ENCODE measurements at regions not wholly inside any gene's neighbourhood (a gene's known extent, or its start where the extent isn't known, plus 50 kb on each side); places are given as distances from the start of the nearest gene placed in this dataset.

GRCh38 chr7:26515314-26515842 lies 223.7 kb downstream of the SNX10 start:
- H3K4me3 ChIP-seq = no peak overlapping the region
- no peaks in the 10 kb centered on the region for H3K27me3 ChIP-seq
- no peaks in the 10 kb centered on the region for H3K9me3 ChIP-seq
- H3K36me3 ChIP-seq = no peaks in the 10 kb centered on the region
- DNase-seq = peak; percentile 87

- no peaks in the 10 kb centered on the region for H3K9me3 ChIP-seq
- no peak overlapping the region for H3K4me3 ChIP-seq
- peak; percentile 9 for DNase-seq
- no peaks in the 10 kb centered on the region for H3K36me3 ChIP-seq
- no peaks in the 10 kb centered on the region for H3K27me3 ChIP-seq
These were observed 228.8 kb downstream of the SNX10 start for GRCh38 chr7:26520483-26520882.

- no peak for DNase-seq
- no peaks in the 10 kb centered on the region for H3K36me3 ChIP-seq
- H3K9me3 ChIP-seq = no peaks in the 10 kb centered on the region
- H3K27me3 ChIP-seq = no peaks in the 10 kb centered on the region
- H3K4me3 ChIP-seq = no peak overlapping the region
These were observed 231.0 kb downstream of the SNX10 start for GRCh38 chr7:26522633-26523032.

DNA sequence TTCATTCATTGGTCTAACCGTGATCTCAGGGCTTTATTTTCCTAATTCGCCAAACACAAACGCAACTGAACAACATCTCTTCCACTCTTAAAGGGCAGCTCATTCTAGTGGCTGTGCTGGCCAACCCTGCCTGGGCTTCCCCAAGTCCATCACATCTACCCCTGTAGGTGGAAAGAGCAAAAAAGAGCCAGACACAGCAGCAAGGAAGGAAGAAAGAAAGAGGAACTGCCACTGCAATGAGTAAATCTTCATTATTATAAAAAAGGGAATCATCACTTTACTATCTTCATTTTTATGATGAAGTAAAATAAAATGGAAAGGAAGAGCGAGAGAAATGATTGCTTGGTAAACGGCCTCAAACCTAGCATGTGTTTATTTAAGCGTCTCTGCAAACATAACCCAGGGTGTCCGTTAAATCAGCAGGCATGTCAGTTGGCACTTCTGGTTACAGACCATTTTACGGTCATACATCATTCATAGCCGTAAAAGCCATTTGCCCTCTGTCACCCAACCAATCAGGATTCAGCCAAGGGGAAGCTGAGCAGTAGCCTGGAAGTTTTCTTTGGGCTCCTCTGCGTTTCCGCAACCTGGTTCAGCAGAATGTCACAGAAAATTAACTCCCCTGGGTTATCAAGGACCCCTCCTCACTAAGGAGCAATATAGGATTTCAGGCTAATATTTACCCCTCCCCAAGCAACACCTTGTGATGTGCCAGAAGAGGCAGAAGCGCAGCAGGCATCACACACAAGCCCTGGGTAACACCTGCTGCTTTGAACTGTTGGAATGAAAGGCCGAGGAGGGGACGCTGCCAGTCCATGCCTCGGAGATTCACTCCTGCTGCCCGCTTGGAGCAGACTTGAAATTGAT lies 234.0 kb downstream of the SNX10 start:
- Histone ChIP-seq H3K36me3 (no peaks in the 10 kb centered on the region), H3K4me3 (no peak overlapping the region), H3K9me3 (no peaks in the 10 kb centered on the region), H3K27me3 (peaks cover 2% of the 10 kb centered on the region; the same call in 1 of the 2 replicates)
- DNase-seq = no peak

- no peaks in the 10 kb centered on the region for H3K36me3 ChIP-seq
- H3K27me3 ChIP-seq = peaks cover 2% of the 10 kb centered on the region; the same call in 1 of the 2 replicates
- no peak overlapping the region for H3K4me3 ChIP-seq
- DNase-seq = no peak
- no peaks in the 10 kb centered on the region for H3K9me3 ChIP-seq
These were observed 234.6 kb downstream of the SNX10 start for GRCh38 chr7:26526265-26526587.

- H3K36me3 ChIP-seq = no peaks in the 10 kb centered on the region
- no peaks in the 10 kb centered on the region for H3K9me3 ChIP-seq
- no peak for DNase-seq
- no peak overlapping the region for H3K4me3 ChIP-seq
- peaks cover 8% of the 10 kb centered on the region; the same call in 1 of the 2 replicates for H3K27me3 ChIP-seq
These were observed 240.3 kb downstream of the SNX10 start for GRCh38 chr7:26531926-26532325.

- H3K27me3 ChIP-seq = peaks cover 8% of the 10 kb centered on the region; the same call in 1 of the 2 replicates
- H3K36me3 ChIP-seq = no peaks in the 10 kb centered on the region
- H3K9me3 ChIP-seq = no peaks in the 10 kb centered on the region
- no peak for DNase-seq
- no peak overlapping the region for H3K4me3 ChIP-seq
These were observed 240.8 kb downstream of the SNX10 start for GRCh38 chr7:26532471-26532870.

GRCh38 chr7:26533217-26533616 lies 241.6 kb downstream of the SNX10 start:
- H3K36me3 ChIP-seq = no peaks in the 10 kb centered on the region
- H3K9me3 ChIP-seq = no peaks in the 10 kb centered on the region
- DNase-seq = no peak
- peaks cover 10% of the 10 kb centered on the region for H3K27me3 ChIP-seq
- no peak overlapping the region for H3K4me3 ChIP-seq

GRCh38 chr7:26534649-26535482 lies 243.2 kb downstream of the SNX10 start:
- DNase-seq = no peak
- H3K9me3 ChIP-seq = no peaks in the 10 kb centered on the region
- no peak overlapping the region for H3K4me3 ChIP-seq
- no peaks in the 10 kb centered on the region for H3K36me3 ChIP-seq
- peaks cover 18% of the 10 kb centered on the region for H3K27me3 ChIP-seq

- no peak overlapping the region for H3K4me3 ChIP-seq
- H3K36me3 ChIP-seq = no peaks in the 10 kb centered on the region
- H3K27me3 ChIP-seq = peaks cover 17% of the 10 kb centered on the region
- no peaks in the 10 kb centered on the region for H3K9me3 ChIP-seq
- no peak for DNase-seq
These were observed 243.9 kb downstream of the SNX10 start for GRCh38 chr7:26535483-26536007.

DNA sequence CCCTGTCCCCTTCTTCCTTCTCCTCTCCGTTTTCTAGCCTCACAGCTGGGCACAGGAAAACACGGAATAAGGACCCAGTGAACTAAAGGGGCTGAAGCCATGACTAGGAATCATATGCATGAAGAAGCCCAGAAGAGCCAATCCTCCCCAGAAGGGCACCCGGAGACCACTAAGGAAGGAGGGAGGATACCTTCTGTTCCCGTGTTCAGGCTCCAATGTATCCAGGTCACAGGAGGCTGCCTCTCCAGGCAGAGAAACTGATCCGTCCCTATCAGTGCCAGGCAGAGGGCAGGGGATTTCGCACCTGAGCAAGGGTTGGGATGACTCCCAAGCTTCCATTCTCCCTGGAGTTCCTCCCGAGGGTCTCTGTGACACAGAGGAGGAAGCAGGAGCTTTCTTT lies 246.6 kb downstream of the SNX10 start:
- no peak overlapping the region for H3K4me3 ChIP-seq
- H3K9me3 ChIP-seq = no peaks in the 10 kb centered on the region
- no peak for DNase-seq
- H3K36me3 ChIP-seq = no peaks in the 10 kb centered on the region
- H3K27me3 ChIP-seq = peaks cover 11% of the 10 kb centered on the region

DNA sequence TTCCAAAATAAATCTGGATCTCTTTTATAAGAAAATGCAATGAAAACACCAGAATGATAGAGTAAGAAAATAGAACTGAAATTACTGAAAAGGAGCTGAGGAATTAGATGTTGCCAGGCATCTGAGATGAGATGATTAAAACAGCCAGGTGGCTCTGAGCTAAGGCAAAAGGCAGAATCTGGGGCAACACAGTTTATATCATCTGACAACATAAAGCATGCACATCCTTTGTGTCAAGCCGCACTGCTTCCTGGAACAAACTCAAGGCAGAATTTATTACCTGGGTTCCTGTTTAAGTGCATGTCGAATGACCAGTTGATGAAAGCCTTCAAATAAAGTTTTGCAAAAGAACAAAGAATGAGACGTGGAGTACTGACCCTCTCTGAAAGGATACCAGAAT lies 247.0 kb downstream of the SNX10 start:
- no peaks in the 10 kb centered on the region for H3K9me3 ChIP-seq
- H3K27me3 ChIP-seq = peaks cover 11% of the 10 kb centered on the region
- no peaks in the 10 kb centered on the region for H3K36me3 ChIP-seq
- no peak overlapping the region for H3K4me3 ChIP-seq
- no peak for DNase-seq

DNA sequence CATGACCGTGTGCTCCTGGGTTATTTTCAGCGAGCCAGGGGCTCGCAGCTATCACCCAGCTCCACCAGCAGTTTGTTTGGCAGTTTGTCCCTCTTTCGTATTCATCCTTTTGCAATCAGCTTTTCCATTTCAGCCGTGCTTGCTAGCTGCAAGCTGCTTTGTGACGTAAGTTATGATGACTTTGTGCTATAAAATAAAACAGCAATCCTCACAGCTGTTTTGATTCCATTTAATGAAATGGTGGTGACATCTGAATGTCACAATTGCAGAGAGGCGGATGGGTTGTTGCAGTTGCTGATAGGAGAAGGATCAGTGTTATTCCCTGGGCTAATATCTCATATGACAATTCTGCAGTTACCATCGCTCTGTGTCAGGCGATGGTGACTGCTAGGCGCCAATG lies 251.7 kb downstream of the SNX10 start:
- Histone ChIP-seq H3K27me3 (peaks cover 7% of the 10 kb centered on the region), H3K4me3 (no peak overlapping the region)
- no peak for DNase-seq

DNA sequence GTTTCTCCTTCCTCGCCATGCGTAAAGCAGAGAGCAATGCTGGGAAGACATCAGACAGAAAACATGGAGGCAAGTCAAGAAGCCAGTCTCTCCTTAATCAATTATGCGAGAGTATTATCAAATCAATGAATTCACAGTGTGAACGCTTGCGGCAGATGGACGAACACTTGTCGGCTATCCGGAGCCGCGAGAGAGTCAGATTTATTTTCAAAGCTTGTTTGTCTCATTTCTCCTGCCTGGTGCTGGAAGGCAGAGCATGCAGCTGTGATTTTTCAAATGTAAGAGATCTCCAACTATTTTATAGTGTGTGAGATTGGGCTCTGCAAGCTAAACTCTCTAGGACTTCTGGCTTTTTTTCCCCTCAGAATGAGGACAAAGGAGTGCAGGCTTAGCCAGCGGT lies 252.3 kb downstream of the SNX10 start:
- H3K4me3 ChIP-seq = no peak overlapping the region
- peaks cover 4% of the 10 kb centered on the region for H3K27me3 ChIP-seq
- H3K9me3 ChIP-seq = no peaks in the 10 kb centered on the region; the same call in 1 of the 2 replicates
- DNase-seq = no peak
- no peaks in the 10 kb centered on the region for H3K36me3 ChIP-seq

More for the DNA sequence above, 251.7 kb downstream of the SNX10 start:
- H3K36me3 ChIP-seq = no peaks in the 10 kb centered on the region
- H3K9me3 ChIP-seq = no peaks in the 10 kb centered on the region; the same call in 1 of the 2 replicates

GRCh38 chr7:26546508-26547053 lies 254.9 kb downstream of the SNX10 start:
- Histone ChIP-seq H3K9me3 (no peaks in the 10 kb centered on the region; the same call in 1 of the 2 replicates), H3K4me3 (no peak overlapping the region), H3K36me3 (no peaks in the 10 kb centered on the region), H3K27me3 (0 out of 2 replicates have a peak, but pooled peaks cover 3% of the 10 kb centered on the region)
- no peak for DNase-seq

DNA sequence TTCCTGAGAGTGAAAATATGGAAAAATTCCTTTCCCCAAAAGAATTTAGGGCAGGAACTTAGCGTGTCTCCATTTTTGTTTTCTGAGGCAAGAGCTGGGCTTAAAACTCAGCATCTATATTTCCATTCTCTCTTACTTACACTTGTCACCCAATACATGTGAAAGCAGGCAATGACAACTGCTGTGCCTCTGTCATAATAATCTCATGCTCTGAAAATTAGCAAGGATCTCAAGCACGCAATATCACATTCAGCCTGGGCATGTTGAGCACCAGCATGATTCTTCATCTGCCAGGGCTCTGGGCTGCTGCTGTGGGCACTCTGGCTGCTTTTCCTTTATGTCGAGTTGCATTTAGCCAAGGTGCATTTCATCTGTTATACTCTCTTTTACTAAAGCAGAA lies 255.5 kb downstream of the SNX10 start:
- H3K4me3 ChIP-seq = no peak overlapping the region
- no peaks in the 10 kb centered on the region; the same call in 1 of the 2 replicates for H3K9me3 ChIP-seq
- H3K27me3 ChIP-seq = 0 out of 2 replicates have a peak, but pooled peaks cover 3% of the 10 kb centered on the region
- no peak for DNase-seq
- H3K36me3 ChIP-seq = no peaks in the 10 kb centered on the region

Measured in MG63 (cell line).